Coronary artery (tissue), 2 donors: ENCODE measurements at regions not wholly inside any gene's neighbourhood (a gene's known extent, or its start where the extent isn't known, plus 50 kb on each side); places are given as distances from the start of the nearest gene placed in this dataset.

Experiments
- DNase-seq: peaks from one replicate; pipeline ENCODE4 v3.0.0-alpha.2; 2017; ENCODE audit warnings: low spot score
- H3K27ac ChIP-seq, 2 donors: fragments of 200-600 bp; sonication (generic); one replicate each; pipeline ENCODE4 v1.5.1; 2016 to 2019
- H3K4me3 ChIP-seq: fragments of 200-600 bp; sonication (generic); 2 replicates; pipeline ENCODE4 v1.5.1; 2016; ENCODE audit warnings: mild to moderate bottlenecking, moderate library complexity
- CTCF ChIP-seq: fragments of 200-600 bp; sonication (generic); IDR thresholded peaks from one replicate; pipeline ENCODE4 v1.5.1; 2019; ENCODE audit warnings: antibody characterized with exemption

GRCh38 chr1:168370586-168370985 is 89.9 kb downstream of the TBX19 start:
- Histone ChIP-seq H3K4me3 (no peak overlapping the region), H3K27ac (no peak overlapping the region)
- DNase-seq: no peak
- no peak for TF ChIP-seq CTCF

- Histone ChIP-seq H3K27ac (no peak overlapping the region), H3K4me3 (no peak overlapping the region)
- no peak for TF ChIP-seq CTCF
- DNase-seq: no peak
Measured at GRCh38 chr1:168369655-168370054, 89.0 kb downstream of the TBX19 start.

GRCh38 chr1:168368131-168368530 is 87.5 kb downstream of the TBX19 start:
- no peak for DNase-seq
- H3K4me3 ChIP-seq: no peak overlapping the region
- no peak overlapping the region for H3K27ac ChIP-seq
- no peak for TF ChIP-seq CTCF

GRCh38 chr1:168365719-168366479 is 85.2 kb downstream of the TBX19 start:
- Histone ChIP-seq H3K4me3 (no peak overlapping the region), H3K27ac (no peak overlapping the region)
- TF ChIP-seq CTCF: no peak
- DNase-seq: no peak
